Endothelial cell of umbilical vein (primary cell): ENCODE measurements at regions not wholly inside any gene's neighbourhood (a gene's known extent, or its start where the extent isn't known, plus 50 kb on each side); places are given as distances from the start of the nearest gene placed in this dataset.

Experiments used
- BruUV-seq: library from RNA; stranded (reverse); fragments of 400-500 nt; replicated peaks from 2 replicates; lab custom pipeline; 2021; lab: Mats Ljungman, UMichigan
- CTCF ChIA-PET: fragments of 300-600, 350-600 bp; sonication (Branson Sonifier 250); formaldehyde crosslinking; loops from one replicate; lab custom pipeline; 2021; ENCODE audit warnings: antibody characterized with exemption, inconsistent platforms; lab: Charles Lee
- POLR2A ChIA-PET: fragments of 300-600, 350-600 bp; sonication (Branson Sonifier 250); formaldehyde crosslinking; loops from one replicate; lab custom pipeline; 2021; ENCODE audit warnings: antibody characterized with exemption, inconsistent platforms; lab: Charles Lee
- DNase-seq: peaks from one replicate; pipeline ENCODE4 v3.0.0-alpha.2; 2011; ENCODE audit warnings: low read depth, low spot score
- FAIRE-seq: peaks from 2 replicates; lab custom pipeline; 2011; peaks lifted over from hg19 to GRCh38; lab: Jason Lieb, UNC
- H2AFZ ChIP-seq: 2 replicates; pipeline ENCODE4 v1.6.0; 2012; ENCODE audit warnings: low read depth, low read length, control low read depth, inconsistent platforms
- H3K27ac ChIP-seq: 2 replicates; pipeline ENCODE4 v1.5.1; 2011; ENCODE audit warnings: low read depth, mild to moderate bottlenecking, control low read depth, low read length, moderate library complexity; ENCODE audit not compliant: insufficient read depth
- H3K27me3 ChIP-seq, 2 experiments: 2 replicates each; pipeline versions ENCODE4 v1.6.0 to v1.6.1; 2011; ENCODE audit warnings: low read length in 2 of 2, mixed read lengths in 1 of 2; ENCODE audit not compliant: control insufficient read depth in 2 of 2, insufficient read depth in 2 of 2
- H3K36me3 ChIP-seq, 2 experiments: 2 replicates in 1 of 2; 3 replicates in 1 of 2; pipeline ENCODE4 v1.5.1; 2011; ENCODE audit warnings: low read length in 2 of 2, mild to moderate bottlenecking in 1 of 2, moderate library complexity in 1 of 2; ENCODE audit not compliant: control insufficient read depth in 2 of 2, insufficient read depth in 2 of 2; ENCODE audit errors: extremely low read depth in 1 of 2
- H3K4me1 ChIP-seq: 3 replicates; pipeline ENCODE4 v1.5.1; 2011; ENCODE audit warnings: mild to moderate bottlenecking, low read length; ENCODE audit not compliant: control insufficient read depth, insufficient read depth; ENCODE audit errors: extremely low read depth
- H3K4me2 ChIP-seq: 2 replicates; pipeline ENCODE4 v1.6.1; 2011; ENCODE audit warnings: low read length, control low read depth, mixed read lengths; ENCODE audit not compliant: insufficient read depth
- H3K4me3 ChIP-seq, 3 experiments: fragments of 200-600 bp in 1 of 3; sonication (generic), shearing (Covaris generic) in 1 of 3; replicated peaks in 1 of 3; 2 replicates each; pipeline ENCODE4 v1.5.1; 2011 to 2016; ENCODE audit warnings: control low read depth in 3 of 3, low read length in 3 of 3, mild to moderate bottlenecking in 2 of 3, inconsistent platforms in 1 of 3, low read depth in 1 of 3, moderate library complexity in 1 of 3; ENCODE audit not compliant: insufficient read depth in 1 of 3
- H3K79me2 ChIP-seq: 2 replicates; pipeline ENCODE4 v1.6.0; 2012; ENCODE audit warnings: low read length, inconsistent platforms; ENCODE audit not compliant: control insufficient read depth, insufficient read depth
- H3K9ac ChIP-seq: replicated peaks from 2 replicates; pipeline ENCODE3; 2011; ENCODE audit warnings: low read length, control low read depth; ENCODE audit not compliant: insufficient read depth; ENCODE audit errors: extremely low read depth
- H3K9me1 ChIP-seq: replicated peaks from 3 replicates; pipeline ENCODE4 v1.6.0; 2011; ENCODE audit warnings: mild to moderate bottlenecking, low read length; ENCODE audit not compliant: control insufficient read depth, insufficient read depth; ENCODE audit errors: extremely low read depth
- H3K9me3 ChIP-seq: replicated peaks from 2 replicates; pipeline ENCODE4 v1.5.1; 2012; ENCODE audit warnings: low read length, inconsistent platforms; ENCODE audit not compliant: control insufficient read depth, insufficient read depth
- H4K20me1 ChIP-seq: replicated peaks from 2 replicates; pipeline ENCODE3; 2011; ENCODE audit warnings: mild to moderate bottlenecking, low read length; ENCODE audit not compliant: control insufficient read depth, insufficient read depth; ENCODE audit errors: extremely low read depth
- EZH2 ChIP-seq: IDR thresholded peaks from 2 replicates; pipeline ENCODE4 v1.6.1; 2012; ENCODE audit warnings: borderline replicate concordance, low read depth, mild to moderate bottlenecking, moderate library complexity, low read length, inconsistent platforms; ENCODE audit not compliant: severe bottlenecking
- FOS ChIP-seq: IDR thresholded peaks from 2 replicates; pipeline ENCODE4 v1.6.1; 2011; ENCODE audit warnings: mild to moderate bottlenecking, low read length, moderate library complexity, borderline replicate concordance; ENCODE audit not compliant: insufficient read depth
- GATA2 ChIP-seq: IDR thresholded peaks from 2 replicates; pipeline ENCODE4 v1.7.0; 2011; ENCODE audit warnings: low read depth, mild to moderate bottlenecking, moderate library complexity, mixed read lengths, low read length; ENCODE audit not compliant: insufficient read length, insufficient read depth
- JUN ChIP-seq: IDR thresholded peaks from 2 replicates; pipeline ENCODE4 v1.6.1; 2011; ENCODE audit warnings: borderline replicate concordance, low read depth; ENCODE audit not compliant: insufficient read length, insufficient read depth
- MYC ChIP-seq: IDR thresholded peaks from one replicate; pipeline ENCODE4 v1.6.1; 2011; ENCODE audit warnings: mild to moderate bottlenecking, low read depth, low read length
- POLR2A ChIP-seq: IDR thresholded peaks from 2 replicates; pipeline ENCODE4 v1.6.1; 2012; ENCODE audit warnings: low read depth, mild to moderate bottlenecking, control low read depth, low read length
- POLR2AphosphoS5 ChIP-seq: IDR thresholded peaks from 2 replicates; pipeline ENCODE4 v1.6.1; 2012; ENCODE audit warnings: low read depth, mild to moderate bottlenecking, control low read depth, low read length, moderate library complexity; ENCODE audit not compliant: insufficient read depth
- dilution Hi-C: fragments of 300-500 bp; cut with MboI; formaldehyde crosslinking; loops from one replicate; pipeline ENCODE4 v1.15.0; 2019; ENCODE audit warnings: low sequenced_read_pairs; ENCODE audit not compliant: extremely low pct_ligation_motif_present
- intact Hi-C: fragments of 100-400 bp; cut with micrococcal nuclease; formaldehyde crosslinking; loops from one replicate; pipeline ENCODE4 v1.10.0; 2022
- TF ChIP-seq, protein P1 (sequence below): IDR thresholded peaks from 2 replicates; pipeline ENCODE4 v1.6.1; 2011; ENCODE audit not compliant: insufficient read depth, insufficient read length
- TF ChIP-seq, protein P2 (sequence below), 2 donors: IDR thresholded peaks; 1 replicate in 1 of 2; 2 replicates in 1 of 2; pipeline ENCODE4 v1.5.1; 2011; ENCODE audit warnings: low read length in 2 of 2, mild to moderate bottlenecking in 2 of 2, moderate library complexity in 2 of 2, control low read depth in 1 of 2, inconsistent platforms in 1 of 2, low read depth in 1 of 2; ENCODE audit not compliant: insufficient read depth in 1 of 2; ENCODE audit errors: extremely low read depth in 1 of 2

DNA sequence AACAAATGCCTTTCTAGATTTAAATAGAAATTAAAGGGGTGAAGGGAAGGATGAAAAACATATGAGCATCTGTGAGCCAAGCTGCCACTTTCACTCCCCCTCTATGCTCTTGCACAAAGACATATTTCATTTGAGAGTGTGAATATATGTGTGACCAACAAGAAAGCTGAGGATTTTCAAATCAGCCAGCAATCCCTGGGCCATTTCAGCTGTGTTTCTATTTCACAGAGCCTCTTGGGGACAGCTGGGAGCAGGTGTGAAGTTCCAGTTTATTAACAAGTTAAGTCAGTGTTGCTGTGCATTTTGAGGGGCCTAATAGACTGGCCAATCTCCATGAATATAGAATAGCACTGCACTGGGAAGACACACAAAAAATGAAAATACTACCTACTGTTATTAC lies 248.7 kb upstream of the RGMB start:
- H3K9me1 ChIP-seq: no peaks in the 10 kb centered on the region
- H3K27ac ChIP-seq: no peak overlapping the region
- intact Hi-C loops: no loop called here
- H2AFZ ChIP-seq: no peak overlapping the region
- BruUV-seq: no TSS peak
- FAIRE-seq: no peak
- CTCF ChIA-PET: no interaction called here
- H3K27me3 ChIP-seq: no peaks in the 10 kb centered on the region
- no peaks in the 10 kb centered on the region for H3K79me2 ChIP-seq
- H3K4me1 ChIP-seq: no peaks in the 10 kb centered on the region
- no peak overlapping the region for H3K4me3 ChIP-seq
- dilution Hi-C loops: no loop called here
- no peak for DNase-seq
- no peaks in the 10 kb centered on the region for H4K20me1 ChIP-seq
- H3K9me3 ChIP-seq: no peaks in the 10 kb centered on the region
- H3K9ac ChIP-seq: no peak overlapping the region
- POLR2A ChIA-PET: no interaction called here
- no peak overlapping the region for H3K4me2 ChIP-seq
- TF ChIP-seq FOS: no peak
- TF ChIP-seq, protein P1, sequence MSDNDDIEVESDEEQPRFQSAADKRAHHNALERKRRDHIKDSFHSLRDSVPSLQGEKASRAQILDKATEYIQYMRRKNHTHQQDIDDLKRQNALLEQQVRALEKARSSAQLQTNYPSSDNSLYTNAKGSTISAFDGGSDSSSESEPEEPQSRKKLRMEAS: no peak
- TF ChIP-seq EZH2: no peak
- TF ChIP-seq, protein P2, sequence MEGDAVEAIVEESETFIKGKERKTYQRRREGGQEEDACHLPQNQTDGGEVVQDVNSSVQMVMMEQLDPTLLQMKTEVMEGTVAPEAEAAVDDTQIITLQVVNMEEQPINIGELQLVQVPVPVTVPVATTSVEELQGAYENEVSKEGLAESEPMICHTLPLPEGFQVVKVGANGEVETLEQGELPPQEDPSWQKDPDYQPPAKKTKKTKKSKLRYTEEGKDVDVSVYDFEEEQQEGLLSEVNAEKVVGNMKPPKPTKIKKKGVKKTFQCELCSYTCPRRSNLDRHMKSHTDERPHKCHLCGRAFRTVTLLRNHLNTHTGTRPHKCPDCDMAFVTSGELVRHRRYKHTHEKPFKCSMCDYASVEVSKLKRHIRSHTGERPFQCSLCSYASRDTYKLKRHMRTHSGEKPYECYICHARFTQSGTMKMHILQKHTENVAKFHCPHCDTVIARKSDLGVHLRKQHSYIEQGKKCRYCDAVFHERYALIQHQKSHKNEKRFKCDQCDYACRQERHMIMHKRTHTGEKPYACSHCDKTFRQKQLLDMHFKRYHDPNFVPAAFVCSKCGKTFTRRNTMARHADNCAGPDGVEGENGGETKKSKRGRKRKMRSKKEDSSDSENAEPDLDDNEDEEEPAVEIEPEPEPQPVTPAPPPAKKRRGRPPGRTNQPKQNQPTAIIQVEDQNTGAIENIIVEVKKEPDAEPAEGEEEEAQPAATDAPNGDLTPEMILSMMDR (IDR thresholded peaks at IDR 0.05; ENCODE audit: extremely low read depth in 1 of 2, insufficient read depth in 1 of 2, low read depth in 1 of 2, low read length in 2 of 2): no peak
- TF ChIP-seq MYC: no peak
- TF ChIP-seq POLR2AphosphoS5: no peak
- no peak for TF ChIP-seq JUN
- TF ChIP-seq POLR2A: no peak
- no peak for TF ChIP-seq GATA2
- H3K36me3 ChIP-seq: no peaks in the 10 kb centered on the region
